GM23338 (cell line): ENCODE measurements at regions not wholly inside any gene's neighbourhood (a gene's known extent, or its start where the extent isn't known, plus 50 kb on each side); places are given as distances from the start of the nearest gene placed in this dataset.

Experiments
- ATAC-seq: fragments of 200-7000 bp; cut with Tn5 transposase; 3 replicates; pipeline ENCODE4 v1.9.1; 2020
- DNase-seq: peaks from one replicate; pipeline ENCODE4 v3.0.0-alpha.2; 2015; ENCODE audit warnings: low spot score
- H2AFZ ChIP-seq: fragments of 200-600 bp; sonication (generic); 2 replicates; pipeline ENCODE4 v1.8.0; 2016; ENCODE audit warnings: antibody characterized with exemption, mild to moderate bottlenecking, moderate library complexity
- H3F3A ChIP-seq: fragments of 200-600 bp; sonication (generic); replicated peaks from 2 replicates; pipeline ENCODE4 v1.8.0; 2017; ENCODE audit warnings: antibody characterized with exemption, mixed run types, low read depth
- H3K27ac ChIP-seq: fragments of 200-600 bp; sonication (generic); 2 replicates; pipeline ENCODE4 v1.6.1; 2016; ENCODE audit warnings: low read depth
- H3K27me3 ChIP-seq: fragments of 200-600 bp; sonication (generic); 2 replicates; pipeline ENCODE4 v1.8.0; 2016; ENCODE audit warnings: mild to moderate bottlenecking, mixed run types, moderate library complexity; ENCODE audit not compliant: insufficient read depth
- H3K36me3 ChIP-seq: fragments of 200-600 bp; sonication (generic); 2 replicates; pipeline ENCODE4 v1.8.0; 2016; ENCODE audit warnings: mild to moderate bottlenecking; ENCODE audit not compliant: insufficient read depth
- H3K4me1 ChIP-seq: fragments of 200-600 bp; sonication (generic); 2 replicates; pipeline ENCODE4 v1.8.0; 2016; ENCODE audit warnings: mild to moderate bottlenecking, moderate library complexity; ENCODE audit not compliant: insufficient read depth
- H3K4me2 ChIP-seq: fragments of 200-600 bp; sonication (generic); 2 replicates; pipeline ENCODE4 v1.7.1; 2017; ENCODE audit warnings: mixed run types
- H3K4me3 ChIP-seq: fragments of 200-600 bp; sonication (generic); 2 replicates; pipeline ENCODE4 v1.6.1; 2016; ENCODE audit warnings: mixed run types
- H3K79me2 ChIP-seq: fragments of 200-600 bp; sonication (generic); replicated peaks from 2 replicates; pipeline ENCODE4 v1.8.0; 2017; ENCODE audit warnings: mild to moderate bottlenecking; ENCODE audit not compliant: insufficient read depth
- H3K9me2 ChIP-seq: fragments of 200-600 bp; sonication (generic); 2 replicates; pipeline ENCODE4 v1.8.0; 2017; ENCODE audit not compliant: insufficient read depth
- H4K20me1 ChIP-seq: fragments of 200-600 bp; sonication (generic); replicated peaks from 2 replicates; pipeline ENCODE4 v1.8.0; 2017; ENCODE audit warnings: mild to moderate bottlenecking; ENCODE audit not compliant: insufficient read depth
- H3K27ac Mint-ChIP-seq: 2 replicates; pipeline ENCODE4 v1.8.0; 2020; ENCODE audit warnings: inconsistent platforms, mild to moderate bottlenecking, moderate library complexity, mixed read lengths
- H3K27me3 Mint-ChIP-seq: 3 replicates; pipeline ENCODE4 v1.8.0; 2022; ENCODE audit warnings: low read depth, mild to moderate bottlenecking, moderate library complexity, mixed read lengths, inconsistent platforms; ENCODE audit not compliant: insufficient read depth, poor library complexity
- H3K36me3 Mint-ChIP-seq: 3 replicates; pipeline ENCODE4 v1.8.0; 2021; ENCODE audit warnings: low read depth, mild to moderate bottlenecking, inconsistent platforms, moderate library complexity, mixed read lengths
- H3K4me1 Mint-ChIP-seq: 3 replicates; pipeline ENCODE4 v1.8.0; 2020; ENCODE audit warnings: mild to moderate bottlenecking, inconsistent platforms, mixed read lengths
- H3K4me3 Mint-ChIP-seq: 3 replicates; pipeline ENCODE4 v1.8.0; 2021; ENCODE audit warnings: moderate library complexity, mild to moderate bottlenecking, inconsistent platforms, mixed read lengths
- H3K9me3 Mint-ChIP-seq: 3 replicates; pipeline ENCODE4 v1.8.0; 2020; ENCODE audit warnings: moderate library complexity, mild to moderate bottlenecking, inconsistent platforms, mixed read lengths
- CREB1 ChIP-seq: fragments of 250-450 bp; sonication (Bioruptor Pico); IDR thresholded peaks from 2 replicates; pipeline ENCODE4 v1.5.0; 2020; ENCODE audit warnings: low read depth, mild to moderate bottlenecking, moderate library complexity
- CTCF ChIP-seq, 2 experiments: fragments of 200-600 bp in 1 of 2; sonication (generic) in 1 of 2; conservative IDR thresholded peaks; 2 replicates each; pipeline versions ENCODE4 v1.5.1 to v1.6.1; 2016 to 2017; ENCODE audit warnings: antibody characterized with exemption in 2 of 2, low read depth in 2 of 2, mild to moderate bottlenecking in 2 of 2, moderate library complexity in 1 of 2
- ETS1 ChIP-seq: IDR thresholded peaks from 2 replicates; pipeline ENCODE4 v1.6.1; 2016; ENCODE audit warnings: antibody characterized with exemption
- EZH2 ChIP-seq: fragments of 200-600 bp; sonication (generic); IDR thresholded peaks from one replicate; pipeline ENCODE4 v1.8.0; 2017; ENCODE audit warnings: antibody characterized with exemption, mild to moderate bottlenecking, low read depth; ENCODE audit not compliant: unreplicated experiment
- EZH2phosphoT487 ChIP-seq: fragments of 200-600 bp; sonication (generic); IDR thresholded peaks from one replicate; pipeline ENCODE4 v1.8.1; 2018; ENCODE audit warnings: antibody characterized with exemption; ENCODE audit not compliant: unreplicated experiment
- JUNB ChIP-seq: IDR thresholded peaks from one replicate; pipeline ENCODE4 v1.6.1; 2016; ENCODE audit warnings: antibody characterized with exemption; ENCODE audit not compliant: unreplicated experiment
- NANOG ChIP-seq: IDR thresholded peaks from 2 replicates; pipeline ENCODE4 v1.6.1; 2016; ENCODE audit warnings: antibody characterized with exemption, borderline replicate concordance
- STAT1 ChIP-seq: IDR thresholded peaks from one replicate; pipeline ENCODE4 v1.6.1; 2016; ENCODE audit warnings: antibody characterized with exemption; ENCODE audit not compliant: unreplicated experiment
- ZNF114 ChIP-seq: fragments of 250-450 bp; sonication (Bioruptor Pico); IDR thresholded peaks from 2 replicates; pipeline ENCODE4 v1.5.0; 2020; ENCODE audit warnings: mild to moderate bottlenecking, moderate library complexity
- ZNF331 ChIP-seq: fragments of 250-450 bp; sonication (Bioruptor Pico); IDR thresholded peaks from 2 replicates; pipeline ENCODE4 v1.5.0; 2020; ENCODE audit warnings: low read depth, mild to moderate bottlenecking, moderate library complexity
- ZNF462 ChIP-seq: fragments of 250-450 bp; sonication (Bioruptor Pico); IDR thresholded peaks from 2 replicates; pipeline ENCODE4 v1.5.0; 2020; ENCODE audit warnings: mild to moderate bottlenecking, moderate library complexity

GRCh38 chr7:35379481-35379880 lies 125.6 kb upstream of the TBX20 start (continued):
- no peak for TF ChIP-seq EZH2
- TF ChIP-seq ZNF331 = no peak
- no peak for TF ChIP-seq ETS1

GRCh38 chr7:35375516-35375915 lies 121.6 kb upstream of the TBX20 start:
- H3K27me3 Mint-ChIP-seq = no peaks in the 10 kb centered on the region

More at GRCh38 chr7:35375516-35375915, 121.6 kb upstream of the TBX20 start:
- H3K79me2 ChIP-seq = no peaks in the 10 kb centered on the region
- H3K27me3 ChIP-seq = no peaks in the 10 kb centered on the region
- no peaks in the 10 kb centered on the region for H3K4me1 Mint-ChIP-seq
- DNase-seq (no peak), ATAC-seq (no peak)
- no peak overlapping the region for H3K27ac ChIP-seq
- peaks cover 11% of the 10 kb centered on the region for H3K9me2 ChIP-seq
- H3K4me3 Mint-ChIP-seq = no peak overlapping the region
- TF ChIP-seq STAT1 = no peak
- TF ChIP-seq CTCF (conservative IDR thresholded peaks at IDR 0.05; ENCODE audit: low read depth in 2 of 2) = no peak
- TF ChIP-seq ETS1 = no peak
- TF ChIP-seq NANOG = no peak
- TF ChIP-seq EZH2phosphoT487 = no peak
- no peak for TF ChIP-seq CREB1 (CRISPR knock-in tag)
- TF ChIP-seq ZNF462 = no peak
- no peak for TF ChIP-seq ZNF114 (CRISPR knock-in tag)
- TF ChIP-seq JUNB = no peak
- H4K20me1 ChIP-seq = no peaks in the 10 kb centered on the region
- H3K4me2 ChIP-seq = no peak overlapping the region
- peaks cover 9% of the 10 kb centered on the region; the same call in 2 of the 3 replicates for H3K36me3 Mint-ChIP-seq
- peaks cover 16% of the 10 kb centered on the region for H3K9me3 Mint-ChIP-seq
- H3K27ac Mint-ChIP-seq = no peak overlapping the region
- no peak overlapping the region for H3K4me3 ChIP-seq
- H3K4me1 ChIP-seq = no peaks in the 10 kb centered on the region
- no peak overlapping the region for H2AFZ ChIP-seq
- no peaks in the 10 kb centered on the region for H3F3A ChIP-seq
- no peaks in the 10 kb centered on the region for H3K36me3 ChIP-seq
